ENCODE measurements at regions not wholly inside any gene's neighbourhood (a gene's known extent, or its start where the extent isn't known, plus 50 kb on each side); places are given as distances from the start of the nearest gene placed in this dataset.
"Not testable (repeated sequence)": the region's sequence is repeated elsewhere in the genome, so short reads cannot be mapped to it uniquely, and the experiment has no call there.

GRCh38 chr7:119300341-119300740 is 972.6 kb upstream of the KCND2 start:
- not testable (repeated sequence) for TF ChIP-seq CTCF (optimal IDR thresholded peaks at IDR 0.05 in 1 of 3, IDR thresholded peaks at IDR 0.05 in 1 of 3, conservative IDR thresholded peaks at IDR 0.05 in 1 of 3; ENCODE audit: extremely low read depth in 1 of 3, insufficient read depth in 2 of 3, low read length in 3 of 3); EZH2 (IDR thresholded peaks at IDR 0.05; ENCODE audit: low read length)

Data from keratinocyte (primary cell).